ENCODE measurements at regions not wholly inside any gene's neighbourhood (a gene's known extent, or its start where the extent isn't known, plus 50 kb on each side); places are given as distances from the start of the nearest gene placed in this dataset.

DNA sequence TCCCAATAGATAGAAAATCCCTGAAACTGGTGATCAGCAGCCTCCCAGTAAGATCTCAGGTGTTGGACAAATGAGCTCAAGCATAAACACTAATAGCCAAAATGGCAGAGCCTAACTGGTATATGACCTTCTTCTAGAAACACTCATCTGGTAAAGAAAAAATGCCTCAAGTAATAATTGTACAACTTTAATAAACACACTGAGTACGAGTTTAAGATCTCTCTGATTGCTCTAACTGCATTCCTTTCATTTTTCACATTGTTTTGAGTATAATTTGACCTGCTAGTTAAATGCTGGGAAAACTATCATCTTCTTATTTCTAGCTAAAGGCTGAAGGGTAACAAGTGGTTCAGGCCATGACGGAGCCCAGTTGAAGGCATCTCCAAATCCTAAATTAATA, 2009.5 kb upstream of the PCDH20 start:
- Histone ChIP-seq H3K27me3 (no peaks in the 10 kb centered on the region), H3K27ac (no peak overlapping the region), H3K4me3 (no peak overlapping the region), H3K4me1 (no peaks in the 10 kb centered on the region), H3K9me3 (no peaks in the 10 kb centered on the region), H3K36me3 (no peaks in the 10 kb centered on the region)
- 28 to 38% methylated on average over 2 of the region's 2 CpGs for WGBS, 2 donors
- no peak for DNase-seq
- intact Hi-C loops (cut with DNase I), result no loop called here
- TF ChIP-seq, protein P1, sequence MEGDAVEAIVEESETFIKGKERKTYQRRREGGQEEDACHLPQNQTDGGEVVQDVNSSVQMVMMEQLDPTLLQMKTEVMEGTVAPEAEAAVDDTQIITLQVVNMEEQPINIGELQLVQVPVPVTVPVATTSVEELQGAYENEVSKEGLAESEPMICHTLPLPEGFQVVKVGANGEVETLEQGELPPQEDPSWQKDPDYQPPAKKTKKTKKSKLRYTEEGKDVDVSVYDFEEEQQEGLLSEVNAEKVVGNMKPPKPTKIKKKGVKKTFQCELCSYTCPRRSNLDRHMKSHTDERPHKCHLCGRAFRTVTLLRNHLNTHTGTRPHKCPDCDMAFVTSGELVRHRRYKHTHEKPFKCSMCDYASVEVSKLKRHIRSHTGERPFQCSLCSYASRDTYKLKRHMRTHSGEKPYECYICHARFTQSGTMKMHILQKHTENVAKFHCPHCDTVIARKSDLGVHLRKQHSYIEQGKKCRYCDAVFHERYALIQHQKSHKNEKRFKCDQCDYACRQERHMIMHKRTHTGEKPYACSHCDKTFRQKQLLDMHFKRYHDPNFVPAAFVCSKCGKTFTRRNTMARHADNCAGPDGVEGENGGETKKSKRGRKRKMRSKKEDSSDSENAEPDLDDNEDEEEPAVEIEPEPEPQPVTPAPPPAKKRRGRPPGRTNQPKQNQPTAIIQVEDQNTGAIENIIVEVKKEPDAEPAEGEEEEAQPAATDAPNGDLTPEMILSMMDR (IDR thresholded peaks at IDR 0.05), result no peak
- TF ChIP-seq POLR2A (IDR thresholded peaks at IDR 0.05), result no peak

DNA sequence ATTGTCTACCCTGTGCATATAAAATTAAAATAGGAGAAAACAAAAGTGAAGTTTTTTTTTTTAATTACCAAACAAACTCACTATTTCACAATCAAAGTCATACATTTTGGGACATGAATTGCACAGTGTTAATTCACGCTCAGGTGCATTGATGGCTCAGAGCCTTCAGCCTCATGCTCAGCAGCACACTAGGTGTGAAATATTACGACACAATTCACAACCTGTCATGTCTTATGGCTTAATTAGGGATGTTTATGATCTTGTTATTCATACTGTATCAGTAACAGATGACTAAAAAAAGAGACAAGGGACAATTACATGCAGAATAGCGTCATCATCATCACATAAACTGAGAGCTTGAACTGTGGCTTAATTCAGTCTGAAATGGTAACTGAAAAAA, 2005.5 kb upstream of the PCDH20 start:
- DNase-seq, result no peak
- Histone ChIP-seq H3K9me3 (peaks cover 0 to 3% (median 0%) of the 10 kb centered on the region in 3 donors), H3K4me1 (no peaks in the 10 kb centered on the region), H3K36me3 (no peaks in the 10 kb centered on the region), H3K27ac (no peak overlapping the region), H3K27me3 (no peaks in the 10 kb centered on the region), H3K4me3 (no peak overlapping the region)
- TF ChIP-seq POLR2A (IDR thresholded peaks at IDR 0.05), result no peak
- TF ChIP-seq, protein P1 (IDR thresholded peaks at IDR 0.05), result no peak
- intact Hi-C loops (cut with DNase I), result no loop called here
- 54 to 59% methylated on average over 3 of the region's 3 CpGs for WGBS, 2 donors

DNA sequence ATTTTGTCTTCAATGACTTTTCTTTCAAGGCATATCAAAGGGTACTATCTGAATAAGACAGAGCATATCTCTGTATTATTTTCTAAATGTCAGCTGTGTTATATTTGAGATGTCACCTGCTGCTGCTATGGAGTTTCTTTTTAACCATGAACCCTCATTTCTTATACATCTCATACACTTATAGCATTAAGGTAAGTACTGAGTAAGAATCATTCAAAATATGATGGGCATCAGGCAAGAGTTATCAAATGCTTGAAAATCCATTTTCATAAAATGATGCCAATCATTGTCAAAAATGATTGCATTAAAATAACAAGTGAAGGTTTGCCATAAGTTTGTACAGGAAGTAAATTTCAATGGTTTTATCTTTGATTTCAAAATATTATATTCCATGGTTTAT, 2005.0 kb upstream of the PCDH20 start:
- intact Hi-C loops (cut with DNase I), result no loop called here
- H3K4me1 ChIP-seq, result no peaks in the 10 kb centered on the region
- H3K27ac ChIP-seq, result no peak overlapping the region
- H3K4me3 ChIP-seq, result no peak overlapping the region
- peaks cover 0 to 3% (median 0%) of the 10 kb centered on the region in 3 donors for H3K9me3 ChIP-seq
- no peak for DNase-seq
- no peaks in the 10 kb centered on the region for H3K27me3 ChIP-seq
- H3K36me3 ChIP-seq, result no peaks in the 10 kb centered on the region
- TF ChIP-seq, protein P1 (IDR thresholded peaks at IDR 0.05), result no peak

DNA sequence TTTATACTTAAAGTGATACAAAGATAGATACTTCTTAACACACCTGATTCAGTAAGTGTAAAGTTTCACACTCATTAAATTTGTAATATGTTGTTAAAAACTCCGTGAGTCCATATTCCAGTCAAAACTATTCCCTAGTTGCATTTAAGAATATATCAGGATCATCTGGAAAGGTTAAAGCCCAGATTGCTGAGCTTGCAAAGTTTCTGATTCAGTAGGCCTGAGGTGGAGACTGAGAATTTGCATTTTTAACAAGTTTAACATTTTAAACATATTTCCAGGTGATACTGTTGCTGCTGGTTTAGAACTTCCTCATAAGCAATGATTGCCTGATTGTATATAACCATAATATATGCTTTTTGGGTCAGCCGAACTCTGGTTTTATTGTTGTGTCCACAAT, 1998.6 kb upstream of the PCDH20 start:
- no peaks in the 10 kb centered on the region for H3K36me3 ChIP-seq
- no peak overlapping the region for H3K27ac ChIP-seq
- H3K9me3 ChIP-seq, result peaks cover 0 to 8% (median 0%) of the 10 kb centered on the region in 3 donors
- no peaks in the 10 kb centered on the region for H3K4me1 ChIP-seq
- TF ChIP-seq, protein P1 (IDR thresholded peaks at IDR 0.05), result no peak
- TF ChIP-seq POLR2A (IDR thresholded peaks at IDR 0.05), result no peak
- DNase-seq, result no peak
- 65 to 84% methylated on average over 2 of the region's 2 CpGs for WGBS, 2 donors
- no peaks in the 10 kb centered on the region for H3K27me3 ChIP-seq
- no peak overlapping the region for H3K4me3 ChIP-seq
- intact Hi-C loops (cut with DNase I), result no loop called here

DNA sequence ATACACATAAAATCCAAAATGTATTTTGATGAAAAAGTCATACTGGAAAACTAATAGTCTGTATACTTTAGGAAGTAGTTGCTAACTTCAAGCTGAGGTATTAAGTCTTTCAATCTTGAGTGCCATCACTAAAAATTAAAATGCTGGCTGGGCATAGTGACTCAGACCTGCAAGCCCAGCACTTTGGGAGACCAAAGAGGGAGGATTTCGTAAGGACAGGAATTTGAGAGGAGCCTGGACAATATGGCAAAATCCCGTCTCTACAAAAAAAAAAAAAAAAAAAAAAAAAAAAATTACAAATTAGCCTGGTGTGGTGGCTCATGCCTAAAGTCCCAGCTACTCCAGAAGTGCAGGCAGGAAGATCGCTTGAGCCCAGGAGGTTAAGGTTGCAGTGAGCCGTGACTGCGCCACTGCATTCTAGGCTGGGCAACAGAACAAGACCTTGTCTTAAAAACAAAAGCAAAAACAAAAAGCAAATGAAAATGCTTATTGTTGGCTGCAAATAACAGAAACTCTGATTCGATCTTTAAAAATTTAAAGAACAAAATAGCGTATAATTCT, 1994.2 kb upstream of the PCDH20 start:
- TF ChIP-seq, protein P1 (IDR thresholded peaks at IDR 0.05), result no peak
- no peak for TF ChIP-seq POLR2A (IDR thresholded peaks at IDR 0.05)
- Histone ChIP-seq H3K9me3 (peaks cover 0 to 5% (median 0%) of the 10 kb centered on the region in 3 donors), H3K4me3 (no peak overlapping the region), H3K27ac (no peak overlapping the region), H3K36me3 (no peaks in the 10 kb centered on the region), H3K27me3 (no peaks in the 10 kb centered on the region), H3K4me1 (no peaks in the 10 kb centered on the region)
- 52 to 70% methylated on average over 7 of the region's 7 CpGs for WGBS, 2 donors
- intact Hi-C loops (cut with DNase I), result no loop called here
- DNase-seq, result no peak
